ENCODE measurements at regions not wholly inside any gene's neighbourhood (a gene's known extent, or its start where the extent isn't known, plus 50 kb on each side); places are given as distances from the start of the nearest gene placed in this dataset.
"Not testable (repeated sequence)": the region's sequence is repeated elsewhere in the genome, so short reads cannot be mapped to it uniquely, and the experiment has no call there.

- no peak for ATAC-seq
- intact Hi-C loops (cut with DNase I): no loop called here
- no peak for DNase-seq (ENCODE audit: missing footprints)
Observed at GRCh38 chr5:37994729-37995128, 154.9 kb upstream of the GDNF start.

GRCh38 chr5:37991301-37992299 is 151.8 kb upstream of the GDNF start:
- intact Hi-C loops (cut with DNase I): no loop called here
- DNase-seq (ENCODE audit: missing footprints) (no peak), ATAC-seq (peak; percentile 73)

DNA sequence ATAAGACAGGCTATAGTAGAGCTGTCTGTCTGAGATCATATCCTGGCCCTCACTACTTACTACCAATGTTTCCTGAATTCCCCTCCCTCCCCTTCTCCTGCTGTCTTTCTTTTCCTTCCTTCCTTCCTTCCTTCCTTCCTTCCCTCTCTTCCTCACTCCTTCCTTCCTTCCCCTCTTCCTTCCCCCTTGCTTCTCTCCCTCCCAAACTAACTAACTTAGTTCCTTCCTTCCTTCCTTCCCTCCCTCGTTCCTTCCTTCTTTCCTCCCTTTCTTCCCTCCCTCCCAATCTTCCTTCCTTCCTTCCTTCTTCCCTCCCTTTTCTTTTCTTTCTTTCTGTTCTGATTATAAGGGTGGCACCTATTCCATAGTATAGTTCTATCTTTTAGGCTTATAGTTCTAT is 150.0 kb upstream of the GDNF start:
- ATAC-seq: no peak
- intact Hi-C loops (cut with DNase I): no loop called here

DNA sequence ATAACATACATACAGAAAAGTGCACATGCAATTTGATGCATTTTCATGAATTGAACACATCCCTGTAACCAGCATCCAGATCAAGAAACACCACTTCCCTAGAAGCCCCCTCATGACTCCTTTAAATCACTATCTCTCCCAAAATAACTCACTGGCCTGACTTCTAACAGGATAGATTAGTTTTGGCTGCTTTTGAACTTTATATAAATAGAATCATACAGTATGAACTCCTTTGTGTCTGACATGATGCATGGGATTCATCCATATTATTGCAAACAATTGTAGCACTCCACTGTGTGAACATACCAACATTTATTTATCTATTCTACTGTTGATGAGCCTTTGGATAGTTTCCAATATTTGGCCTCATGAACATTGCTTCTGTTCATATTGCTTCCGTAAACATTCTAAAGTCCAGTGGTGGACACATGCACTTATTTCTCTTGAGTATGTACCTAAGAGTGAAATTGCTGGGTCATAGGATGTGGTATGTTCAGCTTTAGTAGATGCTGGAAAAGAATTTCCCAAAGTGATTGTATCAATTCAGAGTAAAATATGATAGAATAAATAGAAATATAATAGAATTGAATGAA is 148.7 kb upstream of the GDNF start:
- no peak for ATAC-seq
- DNase-seq (ENCODE audit: missing footprints): no peak
- intact Hi-C loops (cut with DNase I): no loop called here

More for the DNA sequence above, 150.0 kb upstream of the GDNF start:
- DNase-seq (ENCODE audit: missing footprints): no peak

DNA sequence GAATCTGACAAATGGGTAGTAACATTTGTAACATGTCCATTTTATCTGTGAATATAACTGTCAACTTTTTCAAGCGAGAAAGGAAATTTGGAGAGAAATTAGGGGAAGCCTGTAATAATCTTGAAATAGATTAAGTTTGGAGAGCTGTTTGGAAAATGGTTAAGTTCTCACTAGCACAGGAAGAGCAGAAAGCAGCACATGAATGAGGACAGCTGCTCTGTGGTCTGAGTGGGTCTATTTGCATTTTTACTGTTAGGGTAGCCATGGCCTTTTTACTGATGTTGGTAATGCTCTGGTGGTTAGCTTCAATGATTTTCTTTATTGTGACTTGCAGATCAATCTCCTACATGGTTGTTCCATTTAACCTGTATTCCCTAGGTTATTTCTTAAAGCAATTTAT is 144.5 kb upstream of the GDNF start:
- ATAC-seq (no peak), DNase-seq (ENCODE audit: missing footprints) (no peak)
- intact Hi-C loops (cut with DNase I): no loop called here

- intact Hi-C loops (cut with DNase I): no loop called here
- ATAC-seq (no peak), DNase-seq (ENCODE audit: missing footprints) (no peak)
Observed at GRCh38 chr5:37983463-37983862, 143.6 kb upstream of the GDNF start.

GRCh38 chr5:37979559-37979958 is 139.7 kb upstream of the GDNF start:
- intact Hi-C loops (cut with DNase I): no loop called here
- no peak for DNase-seq (ENCODE audit: missing footprints)
- no peak for ATAC-seq

DNA sequence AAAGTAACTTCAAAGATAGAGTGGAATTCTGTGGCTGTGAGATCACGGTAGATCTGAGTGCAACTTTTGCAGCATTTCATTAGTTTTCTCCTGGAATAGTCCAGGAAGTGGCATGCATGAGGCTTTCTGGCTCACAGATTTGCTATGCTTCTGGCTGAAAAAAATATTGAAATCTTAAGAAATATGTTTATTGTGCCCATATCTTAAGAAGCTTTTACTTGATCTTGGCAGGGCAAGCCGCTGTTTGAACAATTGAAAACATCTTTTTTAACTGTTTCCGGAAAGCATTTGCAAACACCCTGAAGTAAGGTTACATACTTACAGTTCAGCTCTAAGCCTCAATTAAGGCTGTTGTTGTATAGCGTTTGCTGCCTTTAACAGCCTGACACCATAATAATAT is 135.7 kb upstream of the GDNF start:
- DNase-seq (ENCODE audit: missing footprints) (no peak), ATAC-seq (no peak)
- intact Hi-C loops (cut with DNase I): no loop called here

- intact Hi-C loops (cut with DNase I): no loop called here
- DNase-seq (ENCODE audit: missing footprints): no peak
- no peak for ATAC-seq
Observed at GRCh38 chr5:37971483-37972024, 131.7 kb upstream of the GDNF start.

- intact Hi-C loops (cut with DNase I): no loop called here
- ATAC-seq (no peak), DNase-seq (ENCODE audit: missing footprints) (no peak)
Observed at GRCh38 chr5:37966871-37967270, 127.0 kb upstream of the GDNF start.

- DNase-seq (ENCODE audit: missing footprints): no peak
- ATAC-seq: no peak
- intact Hi-C loops (cut with DNase I): no loop called here
Observed at GRCh38 chr5:37966291-37966690, 126.5 kb upstream of the GDNF start.

- peak; percentile 82 for ATAC-seq
- intact Hi-C loops (cut with DNase I): no loop called here
- no peak for DNase-seq (ENCODE audit: missing footprints)
Observed at GRCh38 chr5:37962389-37962788, 122.5 kb upstream of the GDNF start.

DNA sequence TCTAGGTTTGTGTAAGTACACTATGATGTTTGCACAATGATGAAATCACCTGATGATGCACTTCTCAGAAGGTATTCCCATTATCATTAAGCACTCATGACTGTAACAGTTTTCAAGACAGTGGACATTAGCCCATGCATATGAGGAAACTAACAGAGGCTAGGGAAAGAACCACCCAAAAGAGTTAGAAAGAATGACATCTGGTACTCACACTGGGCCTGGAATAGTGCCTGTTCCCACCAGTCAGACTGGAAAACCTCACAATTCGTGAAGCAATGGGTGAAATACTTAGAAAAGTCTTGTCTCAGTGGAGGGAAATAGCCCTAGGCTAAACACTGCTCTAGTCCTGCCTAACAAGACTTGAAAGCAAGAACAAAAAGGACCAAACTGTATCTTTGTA is 117.4 kb upstream of the GDNF start:
- ATAC-seq: no peak
- DNase-seq (ENCODE audit: missing footprints): no peak
- intact Hi-C loops (cut with DNase I): no loop called here

DNA sequence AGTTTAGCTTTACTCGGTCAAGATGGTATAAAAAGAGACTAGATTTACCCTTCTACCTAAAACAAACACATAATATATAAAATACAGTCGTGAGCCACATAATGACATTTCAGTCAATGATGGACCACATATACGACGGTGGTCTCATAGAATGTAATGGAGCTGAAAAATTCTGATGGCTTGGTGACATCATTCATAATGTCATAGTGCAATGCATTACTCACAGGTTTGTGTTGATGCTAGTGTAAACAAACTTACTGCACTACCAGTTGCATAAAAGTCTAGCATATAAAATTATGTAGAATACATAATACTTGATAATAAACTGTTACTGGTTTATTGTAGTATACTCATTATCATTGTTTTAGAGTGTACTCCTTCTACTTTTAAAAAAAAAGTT is 115.9 kb upstream of the GDNF start:
- no peak for ATAC-seq
- intact Hi-C loops (cut with DNase I): no loop called here

DNA sequence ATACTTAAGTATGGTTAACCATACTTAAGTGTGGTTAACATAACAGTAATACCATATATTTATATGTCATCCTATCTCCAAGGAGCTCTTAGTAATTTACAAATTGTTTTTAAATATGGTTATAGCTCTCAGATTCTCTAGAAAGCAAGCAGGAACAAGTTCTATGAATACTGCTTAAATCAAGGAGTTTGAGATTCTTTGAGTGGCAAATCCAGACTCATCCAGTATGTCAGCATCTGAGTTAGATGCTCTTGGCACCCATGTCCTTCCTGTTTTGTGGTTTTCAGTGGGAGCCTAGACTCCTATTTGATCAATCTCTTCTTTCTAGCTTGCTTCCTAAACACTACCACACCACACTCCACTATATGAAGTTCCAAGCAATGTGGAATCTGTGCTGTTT is 114.7 kb upstream of the GDNF start:
- ATAC-seq (no peak), DNase-seq (ENCODE audit: missing footprints) (no peak)
- intact Hi-C loops (cut with DNase I): no loop called here

More for the DNA sequence above, 115.9 kb upstream of the GDNF start:
- no peak for DNase-seq (ENCODE audit: missing footprints)

DNA sequence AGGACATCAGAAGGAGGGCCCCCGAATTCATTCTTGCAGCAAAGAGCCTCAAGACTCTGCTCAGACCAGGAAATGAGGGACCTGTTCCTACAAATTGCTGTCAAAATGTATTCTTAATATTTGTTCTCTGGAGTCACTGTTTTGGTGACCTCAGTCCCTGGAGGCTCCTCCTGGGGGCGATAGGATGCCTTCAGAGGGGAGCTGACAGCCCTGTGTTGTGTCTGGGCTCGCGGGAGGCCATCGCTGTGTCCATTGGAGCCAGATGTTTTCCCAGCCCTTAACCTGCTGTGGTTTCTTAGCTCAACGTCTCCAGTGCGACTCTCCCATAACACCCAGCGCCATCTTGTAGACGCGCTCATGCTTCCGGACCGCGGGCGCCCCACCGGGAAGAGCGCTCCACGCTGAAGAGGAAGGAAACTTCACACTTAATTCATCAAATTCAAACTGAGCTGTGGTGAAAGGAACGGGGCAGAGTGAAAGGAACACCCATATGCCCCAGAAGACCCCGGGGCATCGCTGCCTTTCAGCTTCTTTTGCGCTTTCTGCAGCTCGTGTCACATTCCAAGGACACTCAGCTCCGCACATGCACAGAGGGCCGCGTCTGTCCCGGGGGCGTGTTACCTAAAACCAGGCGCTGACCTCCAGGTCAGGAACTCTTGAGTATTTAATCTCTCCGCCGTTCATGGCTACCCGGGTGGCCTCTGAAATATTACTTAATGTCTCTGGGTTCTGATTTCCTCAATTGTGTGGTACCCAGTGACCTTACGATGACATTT is 112.3 kb upstream of the GDNF start:
- DNase-seq (ENCODE audit: missing footprints) (no peak), ATAC-seq (no peak)
- intact Hi-C loops (cut with DNase I): no loop called here

- intact Hi-C loops (cut with DNase I): no loop called here
- ATAC-seq: no peak
- DNase-seq (ENCODE audit: missing footprints): no peak
Observed at GRCh38 chr5:37950436-37950835, 110.6 kb upstream of the GDNF start.

GRCh38 chr5:37945446-37945845 is 105.6 kb upstream of the GDNF start:
- DNase-seq (ENCODE audit: missing footprints): no peak
- intact Hi-C loops (cut with DNase I): no loop called here
- ATAC-seq: no peak

DNA sequence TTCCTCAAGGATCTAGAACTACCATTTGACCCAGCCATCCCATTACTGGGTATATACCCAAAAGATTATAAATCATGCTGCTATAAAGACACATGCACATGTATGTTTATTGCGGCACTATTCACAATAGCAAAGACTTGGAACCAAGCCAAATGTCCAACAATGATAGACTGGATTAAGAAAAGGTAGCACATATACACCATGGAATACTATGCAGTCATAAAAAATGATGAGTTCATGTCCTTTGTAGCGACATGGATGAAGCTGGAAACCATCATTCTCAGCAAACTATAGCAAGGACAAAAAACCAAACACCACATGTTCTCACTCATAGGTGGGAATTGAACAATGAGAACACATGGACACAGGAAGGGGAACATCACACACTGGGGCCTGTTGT is 103.3 kb upstream of the GDNF start:
- intact Hi-C loops (cut with DNase I); ATAC-seq; DNase-seq (ENCODE audit: missing footprints): not testable (repeated sequence)

Data from Right ventricle myocardium inferior (tissue), 1 donor.